ENCODE measurements at regions not wholly inside any gene's neighbourhood (a gene's known extent, or its start where the extent isn't known, plus 50 kb on each side); places are given as distances from the start of the nearest gene placed in this dataset.

DNA sequence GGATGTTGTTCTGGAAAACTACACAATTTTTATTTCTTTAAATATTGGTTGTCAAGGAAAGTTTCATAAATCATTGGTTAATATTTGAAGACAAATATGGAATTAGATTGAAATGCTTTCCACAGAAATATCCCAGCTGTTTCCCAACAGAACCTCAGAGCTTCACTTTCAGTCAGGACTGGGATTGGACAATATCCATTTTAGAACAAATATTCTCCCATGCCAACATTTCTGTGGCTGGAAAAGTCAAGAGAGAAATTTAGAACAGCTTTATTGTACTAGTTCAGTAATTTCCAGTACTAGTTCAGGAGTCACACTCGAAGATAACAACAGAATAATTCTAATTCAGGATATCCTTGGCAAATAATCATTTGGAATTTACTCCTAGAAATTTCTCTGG is 116.1 kb upstream of the TUT7 start:
- no peak for DNase-seq

DNA sequence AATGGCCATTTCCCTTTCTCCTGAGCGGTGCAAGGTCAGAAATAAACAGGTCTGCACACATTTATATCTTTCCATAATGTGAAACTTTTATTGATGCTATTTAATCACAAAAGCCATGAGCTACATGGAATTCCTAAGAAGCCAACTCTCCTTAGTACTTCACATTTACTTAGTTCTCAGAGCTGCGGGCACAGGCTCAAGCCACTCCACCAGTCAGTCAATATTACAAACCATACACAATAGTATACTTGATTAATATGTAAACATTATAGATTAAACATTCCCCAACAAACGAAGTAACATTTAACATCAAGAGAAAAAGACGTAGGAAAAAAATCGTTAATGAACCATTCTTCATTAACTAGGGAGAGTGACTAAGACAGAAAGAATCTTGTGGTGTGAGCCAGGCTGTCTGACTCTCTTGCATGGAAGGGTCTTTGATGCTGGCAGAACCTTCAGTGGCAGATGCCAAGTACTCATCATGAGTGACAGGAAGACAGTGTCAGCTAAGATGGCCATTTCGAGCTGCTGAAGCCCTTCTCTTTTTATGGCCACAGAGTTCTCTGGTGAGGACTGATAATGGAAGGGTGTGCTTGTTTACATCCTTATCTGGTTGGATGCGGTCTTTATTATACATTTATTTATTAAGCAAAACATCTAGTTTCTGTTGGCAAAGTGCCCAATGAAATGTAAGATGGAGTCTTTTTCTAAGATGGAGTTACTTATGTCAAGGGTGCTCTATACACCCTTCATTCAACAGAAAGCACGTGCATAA is 115.5 kb upstream of the TUT7 start:
- DNase-seq = no peak

DNA sequence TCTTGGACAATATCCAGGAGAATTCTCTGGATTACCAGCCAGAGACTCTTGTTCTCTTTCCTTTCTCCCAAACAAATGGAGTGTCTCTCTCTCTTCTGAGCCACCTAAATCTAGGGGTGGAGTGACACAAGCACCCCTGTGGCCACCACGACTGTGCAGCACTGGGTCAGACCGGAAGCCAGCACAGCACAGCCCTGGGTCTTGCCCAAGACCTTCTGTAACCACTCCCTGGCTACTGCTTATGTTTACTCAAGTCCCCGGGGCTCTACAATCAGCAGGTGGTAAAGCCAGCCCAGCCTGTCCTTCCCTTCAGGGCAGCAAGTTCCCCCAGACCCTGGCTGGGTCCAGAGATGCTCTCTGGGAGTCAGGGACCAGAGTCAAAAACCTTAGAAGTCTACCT is 110.0 kb upstream of the TUT7 start:
- DNase-seq = no peak

DNA sequence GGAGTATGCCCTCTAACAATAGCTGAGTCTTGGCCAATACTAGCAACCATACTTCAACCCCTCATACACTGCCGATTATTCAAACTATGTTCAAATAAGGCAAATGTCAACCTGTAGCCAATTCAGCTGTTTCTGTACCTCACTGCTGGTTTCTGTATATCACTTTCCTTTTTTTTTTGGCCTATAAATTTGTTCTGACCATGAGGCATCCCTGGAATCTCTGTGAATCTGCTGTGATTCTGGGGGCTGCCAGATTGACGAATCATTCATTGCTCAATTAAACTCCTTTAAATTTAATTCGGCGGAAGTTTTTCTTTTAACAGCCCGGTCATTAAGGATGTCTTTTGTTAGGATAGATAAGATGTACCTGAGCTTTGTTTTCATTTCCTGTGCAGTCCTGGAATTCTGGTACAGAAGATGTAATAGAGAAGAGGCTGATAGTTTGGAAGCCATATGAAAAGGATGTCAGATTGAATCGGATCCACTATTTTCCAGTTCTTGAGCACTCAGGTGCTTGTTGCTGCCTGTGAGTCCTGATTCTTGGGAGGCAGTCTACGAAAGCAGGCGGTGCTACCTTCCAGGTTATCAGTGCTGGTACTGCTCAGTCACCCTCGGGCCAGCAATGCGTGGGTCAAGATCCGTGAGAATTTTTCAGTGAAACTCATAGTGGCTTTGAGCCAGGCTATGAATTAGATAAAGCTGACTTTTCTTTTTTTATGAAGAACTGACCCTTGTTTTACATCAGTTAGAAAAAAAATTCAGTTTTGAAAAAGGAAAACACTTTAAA is 106.2 kb upstream of the TUT7 start:
- DNase-seq = no peak

DNA sequence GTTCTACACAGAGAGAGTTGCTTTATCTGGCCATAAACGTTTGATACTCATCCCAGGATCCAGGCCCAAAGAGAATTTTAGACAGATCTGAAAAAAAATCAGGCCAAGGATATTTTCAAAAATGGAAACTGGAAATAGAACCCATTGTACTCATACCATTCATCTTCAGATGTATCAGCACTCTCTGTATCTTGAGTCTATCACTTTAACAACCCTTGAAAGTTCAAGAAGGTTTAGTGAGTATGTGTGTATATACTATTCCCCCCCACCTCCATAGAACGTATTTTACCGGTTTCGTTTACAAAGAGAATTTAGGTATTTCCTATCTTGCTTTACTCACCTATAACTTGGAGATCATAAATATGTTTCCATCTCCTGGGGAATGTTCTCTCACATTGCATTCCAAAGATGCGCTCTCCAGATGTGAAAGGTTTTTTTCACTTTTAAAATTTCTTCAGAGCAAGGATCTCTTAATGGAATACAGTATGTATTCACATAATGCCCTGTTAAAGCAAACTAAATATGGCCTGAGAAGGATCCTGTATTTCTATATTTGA is 105.5 kb upstream of the TUT7 start:
- DNase-seq = no peak

DNA sequence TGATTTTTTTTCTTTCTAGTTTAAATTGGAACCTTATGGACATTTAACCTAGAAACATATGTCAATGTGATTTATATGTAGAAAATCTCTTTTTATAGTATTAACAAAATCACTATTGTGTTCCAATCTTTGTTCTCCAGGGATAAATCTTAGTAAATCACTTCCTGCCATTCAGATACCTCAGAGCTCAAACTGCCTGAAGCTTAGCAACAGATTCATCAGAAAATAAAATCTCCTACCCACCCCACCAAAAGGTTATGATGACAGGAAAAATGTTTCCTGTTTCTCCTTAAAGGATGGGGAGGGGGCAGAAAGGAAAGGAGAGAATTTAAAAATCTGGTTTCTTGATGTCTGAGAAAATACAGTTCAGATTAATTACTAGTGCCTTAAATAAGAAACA is 105.0 kb upstream of the TUT7 start:
- DNase-seq = no peak

DNA sequence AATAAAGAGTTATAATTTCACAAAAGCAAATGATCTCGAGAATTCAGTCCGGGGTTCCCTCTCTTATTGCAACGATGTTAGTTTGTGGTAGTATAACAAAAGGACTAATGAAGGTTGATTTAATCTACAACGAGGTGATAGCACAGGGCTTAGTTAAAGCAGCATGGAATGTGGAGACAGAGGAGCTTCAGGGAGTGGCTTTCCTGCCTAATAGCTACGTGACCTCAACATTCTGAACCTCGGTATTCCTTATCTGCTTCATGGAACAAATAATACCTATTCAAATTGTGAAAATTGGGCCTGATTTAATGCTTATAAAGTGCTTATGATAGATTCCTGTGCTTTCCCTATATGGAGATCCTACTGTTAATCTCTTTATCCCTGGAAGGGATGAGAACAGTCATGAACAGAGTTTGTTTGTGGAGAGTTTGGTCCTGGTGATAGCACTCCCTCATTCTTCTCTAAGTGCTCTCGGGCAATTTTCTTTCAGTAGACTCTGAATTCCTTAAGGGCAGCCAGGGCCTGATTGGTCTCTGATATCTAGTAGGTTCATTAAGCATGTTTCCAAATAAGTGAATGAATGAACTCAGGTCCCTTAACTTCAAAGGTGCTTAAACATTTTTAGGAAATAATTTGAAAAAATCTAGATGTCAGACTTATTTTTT is 104.1 kb upstream of the TUT7 start:
- DNase-seq = no peak

DNA sequence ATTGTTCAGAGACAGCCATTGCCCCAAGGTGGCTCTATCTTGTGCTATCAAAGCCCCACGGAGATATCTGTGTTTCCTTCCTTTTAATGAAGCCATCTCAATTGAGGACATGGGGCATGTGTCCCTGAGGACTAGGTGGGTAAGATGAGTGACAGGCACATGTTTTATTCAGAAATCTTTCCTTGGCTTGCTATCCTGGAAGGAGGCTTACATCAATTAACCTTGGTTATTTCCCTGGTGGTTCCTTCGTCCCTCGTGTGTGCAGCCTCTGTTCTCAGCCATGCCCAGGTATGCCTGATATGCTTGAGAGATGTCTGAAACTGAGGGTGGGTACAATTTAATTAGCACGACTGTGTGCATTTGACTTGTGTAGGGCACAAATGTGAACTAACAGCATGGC is 102.2 kb upstream of the TUT7 start:
- DNase-seq = no peak

DNA sequence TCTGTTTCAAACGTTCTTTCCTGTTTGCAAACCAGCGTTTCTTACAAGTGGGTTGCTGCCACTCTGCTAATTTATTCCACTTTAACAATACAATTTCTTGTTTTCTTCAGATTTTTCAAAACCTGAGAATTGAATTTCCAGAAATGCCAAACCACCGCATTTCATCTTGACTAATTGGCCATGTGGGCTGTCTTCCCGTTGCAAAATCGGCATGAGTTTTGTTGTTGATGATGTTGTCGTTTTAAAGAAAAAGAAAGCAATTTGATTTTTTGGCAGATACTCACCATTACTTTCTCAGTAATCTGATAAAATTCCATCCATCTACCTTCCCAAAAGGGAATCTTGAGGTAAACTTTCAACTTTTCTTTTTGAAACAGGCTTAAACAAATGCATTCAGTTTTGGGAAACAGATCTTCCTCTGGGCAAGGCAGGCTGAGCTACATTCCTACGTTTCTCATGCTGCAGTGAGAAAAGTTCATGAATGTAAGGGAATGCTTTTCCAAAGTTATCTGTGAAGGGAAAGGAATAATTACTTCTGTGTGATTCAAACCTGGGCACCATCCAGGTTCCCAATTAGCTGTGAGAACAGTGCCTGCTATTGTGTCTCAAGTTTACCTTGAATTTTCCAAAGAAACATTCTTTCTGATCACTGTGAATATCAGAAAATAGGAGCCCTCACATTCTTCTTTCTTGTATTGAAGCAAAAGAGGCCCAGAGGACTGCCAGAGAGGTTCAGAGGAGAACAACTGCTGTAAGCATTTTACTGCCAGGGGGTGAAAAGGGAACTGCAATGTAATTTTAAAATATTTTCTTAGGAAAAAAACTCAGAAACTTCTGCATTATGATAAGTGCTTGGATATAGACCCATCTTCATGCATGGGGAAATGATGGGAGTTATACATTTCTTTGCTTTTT is 100.7 kb upstream of the TUT7 start:
- DNase-seq = no peak

DNA sequence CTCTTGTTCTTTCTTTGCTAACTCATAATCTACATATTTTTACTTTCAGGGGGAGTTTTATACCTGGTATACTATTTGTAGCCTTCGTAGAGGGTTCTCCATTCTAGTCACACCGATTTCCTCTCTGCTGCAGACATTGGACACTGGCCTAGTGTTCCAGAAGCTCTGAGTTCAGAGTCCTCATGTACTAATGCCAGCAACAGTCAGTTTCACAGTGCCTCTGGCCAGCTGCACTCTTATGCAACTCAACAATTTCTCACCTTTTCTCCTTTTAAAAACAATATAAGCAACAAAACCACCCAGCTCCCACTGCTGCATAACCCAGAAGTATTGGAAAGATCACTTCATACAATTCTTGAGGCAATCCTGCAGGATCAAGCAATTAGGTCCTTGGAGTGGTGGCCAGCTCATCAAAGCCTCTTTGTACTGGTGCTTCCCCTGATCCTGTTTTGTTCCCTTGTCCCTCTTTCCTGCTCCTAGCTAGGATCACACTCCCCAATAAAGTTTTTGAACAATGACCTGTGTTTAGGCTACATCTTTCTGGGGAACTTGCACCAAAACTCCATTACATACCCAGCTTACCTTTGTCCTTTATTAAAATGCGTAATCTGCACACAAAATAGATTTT is 98.1 kb upstream of the TUT7 start:
- no peak for DNase-seq

DNA sequence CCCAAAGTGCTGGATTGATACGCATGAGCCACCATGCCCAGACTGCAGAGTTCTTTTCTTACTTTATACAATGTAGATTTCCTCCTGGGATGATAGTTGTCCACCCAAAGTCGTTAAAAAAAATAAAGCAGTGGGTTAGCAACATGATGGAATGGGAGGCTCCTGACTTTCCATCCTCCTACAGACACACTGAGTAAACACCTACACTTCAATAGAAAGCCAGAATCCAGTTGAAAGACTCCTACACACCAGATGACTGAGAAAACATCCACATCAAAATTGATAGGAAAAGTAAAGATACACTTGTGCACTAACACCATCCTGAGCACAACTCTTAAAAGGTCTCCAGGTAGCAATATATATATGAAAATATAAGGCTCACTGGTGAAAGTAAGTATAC is 95.0 kb upstream of the TUT7 start:
- no peak for DNase-seq

DNA sequence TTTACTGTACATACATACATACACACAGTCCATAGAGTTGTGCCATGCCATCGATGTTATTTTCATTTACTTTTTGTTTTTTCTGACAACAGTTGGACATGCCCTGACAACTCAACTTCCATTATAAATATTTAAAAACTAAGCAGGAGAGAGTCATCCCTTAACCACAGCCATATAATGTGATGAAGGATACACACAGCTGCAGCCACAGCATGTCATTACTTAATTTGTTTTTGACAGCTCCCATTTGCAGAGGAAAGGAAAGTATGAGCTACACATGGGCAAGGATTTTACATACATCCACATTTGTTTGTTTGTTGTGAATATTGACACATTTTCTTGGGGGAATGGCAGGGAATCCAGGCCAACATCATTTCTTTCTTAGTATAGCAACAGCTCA is 91.5 kb upstream of the TUT7 start:
- DNase-seq = no peak

DNA sequence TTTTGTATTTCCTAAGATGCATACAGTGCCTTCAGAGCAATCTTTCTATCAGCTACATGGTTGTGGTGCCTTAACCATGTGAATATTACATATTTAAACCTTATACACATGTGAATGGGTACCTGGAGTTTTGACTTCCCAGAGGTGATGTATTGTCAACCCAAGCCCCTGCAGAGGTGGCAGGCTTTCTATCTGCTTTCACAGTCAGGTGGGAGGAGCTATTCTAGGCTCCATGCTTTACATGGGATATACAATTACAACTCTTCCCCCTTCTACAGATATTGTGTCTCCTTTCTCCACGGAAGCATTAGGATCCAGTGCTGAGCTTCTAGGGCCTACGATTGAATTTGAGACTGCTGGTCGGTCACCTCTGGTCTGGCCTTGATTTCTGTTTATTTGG is 89.8 kb upstream of the TUT7 start:
- DNase-seq = no peak

DNA sequence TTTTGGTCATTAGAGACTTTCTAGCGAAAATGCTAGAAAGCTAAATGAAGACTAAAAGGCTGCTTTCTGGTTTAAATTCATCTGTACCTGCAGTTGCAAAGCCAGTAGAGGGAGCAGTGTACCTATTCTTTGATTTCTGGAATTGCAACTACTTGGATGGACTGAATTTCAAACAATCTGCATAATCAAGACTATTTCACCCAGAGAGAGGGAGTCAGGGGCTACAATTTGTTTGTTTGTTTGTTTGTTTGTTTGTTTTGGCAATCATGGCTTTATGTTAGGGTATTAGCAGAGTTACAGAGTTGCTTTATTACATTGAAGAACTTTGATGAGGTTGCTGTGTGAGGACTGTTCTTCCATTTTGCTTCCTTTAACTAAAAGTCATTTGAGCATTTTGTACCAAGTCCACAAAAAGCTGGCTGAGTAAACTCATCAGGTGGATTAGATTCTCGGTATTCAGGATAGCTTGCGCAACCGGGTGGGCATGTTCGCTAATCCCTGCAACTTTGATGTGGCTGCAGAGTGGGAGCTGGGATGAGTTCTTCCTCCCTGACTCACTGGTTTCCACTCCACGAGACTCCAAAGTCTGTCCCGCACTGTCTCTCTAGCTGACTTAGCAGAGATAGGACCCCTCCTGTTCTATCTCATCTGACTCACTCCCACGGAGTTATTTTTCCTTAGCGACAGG is 80.0 kb upstream of the TUT7 start:
- DNase-seq = no peak

DNA sequence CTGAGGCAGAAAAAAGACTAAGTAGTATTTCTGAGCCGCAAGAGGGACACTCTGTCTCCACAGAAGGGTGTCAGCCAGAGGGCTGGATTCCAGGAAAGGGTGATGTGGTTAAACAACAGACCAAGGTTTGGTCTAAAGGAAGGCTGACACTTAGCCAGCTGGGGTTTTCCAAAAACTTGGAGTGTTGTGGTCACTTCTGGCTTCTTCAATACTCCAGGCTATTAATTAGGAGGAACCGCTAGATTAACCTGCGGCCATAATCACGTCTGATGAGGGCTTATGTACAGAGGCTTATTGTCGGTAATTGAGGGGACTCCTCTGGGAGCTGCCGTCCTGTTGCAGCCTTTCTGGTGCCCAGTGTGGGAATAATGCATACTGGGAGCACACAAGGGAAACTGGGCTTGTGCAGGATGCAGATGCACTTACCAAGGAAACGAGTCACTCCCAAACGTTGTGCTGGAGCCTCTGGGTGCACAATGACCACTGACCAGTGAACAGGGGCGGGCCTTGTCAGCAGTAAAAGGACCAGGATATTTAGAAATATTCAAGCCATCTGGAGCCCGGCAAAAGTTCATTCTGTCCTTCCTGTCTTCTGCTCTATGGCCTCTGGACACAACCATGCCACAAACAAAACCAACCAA is 70.2 kb upstream of the TUT7 start:
- no peak for DNase-seq

DNA sequence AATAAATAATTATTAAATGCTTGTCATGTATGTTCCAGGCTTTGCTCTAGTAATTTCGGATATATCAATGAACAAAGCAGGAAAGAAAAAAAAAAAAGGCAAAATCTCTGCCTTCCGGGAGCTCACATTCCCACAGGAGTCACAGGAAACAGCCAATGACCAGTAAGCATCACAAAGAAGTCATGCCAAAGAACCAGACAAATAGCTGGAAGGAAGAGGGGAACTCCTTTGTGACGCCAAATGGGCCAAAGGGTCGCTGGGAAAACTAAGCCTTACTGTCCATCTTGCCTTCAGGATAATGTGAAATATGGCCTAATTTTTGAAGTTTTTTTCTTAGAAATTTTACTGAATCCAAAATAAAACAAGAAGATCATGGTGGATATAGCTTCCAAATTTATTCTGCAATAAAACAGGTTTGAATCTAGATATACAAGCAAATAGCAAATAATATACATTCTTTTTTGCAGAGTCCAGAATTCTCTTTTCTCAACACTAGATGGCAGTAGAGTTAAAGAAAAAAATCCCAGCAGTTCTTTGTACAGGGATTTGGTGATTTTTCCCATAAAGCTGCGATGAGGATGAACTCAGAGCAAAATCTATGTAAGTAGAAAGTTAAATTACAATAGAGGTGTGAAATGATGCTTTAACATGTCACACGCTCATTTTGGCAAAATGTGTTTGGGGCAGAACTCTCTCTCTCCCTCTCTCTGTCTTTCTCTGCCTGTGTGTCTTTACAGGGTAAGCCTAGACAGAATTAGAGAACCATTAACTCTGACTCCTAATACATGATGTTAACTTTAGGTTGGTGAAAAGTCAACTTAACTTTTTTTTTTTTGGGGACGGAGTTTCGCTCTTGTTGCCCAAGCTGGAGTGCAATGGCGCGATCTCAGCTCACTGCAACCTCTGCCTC is 60.0 kb upstream of the TUT7 start:
- DNase-seq = no peak

DNA sequence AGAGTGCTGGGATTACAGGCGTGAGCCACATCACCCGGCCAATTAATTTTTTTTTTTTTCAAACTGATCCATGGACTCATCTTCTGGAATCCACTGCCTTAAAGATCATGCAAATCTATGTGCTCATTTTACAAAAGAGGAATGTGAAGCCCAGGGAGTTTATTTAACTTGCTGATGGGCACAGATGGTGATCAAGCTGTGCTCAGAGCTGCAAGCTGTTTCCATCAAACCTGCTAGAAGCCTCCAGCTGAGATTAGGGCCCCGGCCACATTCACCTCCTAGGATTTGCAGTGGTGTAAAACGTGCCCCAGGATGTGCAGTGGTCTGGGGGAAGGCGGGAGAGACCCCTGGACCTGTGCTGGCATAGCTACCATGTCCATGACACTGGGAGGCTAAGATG is 56.1 kb upstream of the TUT7 start:
- no peak for DNase-seq

DNA sequence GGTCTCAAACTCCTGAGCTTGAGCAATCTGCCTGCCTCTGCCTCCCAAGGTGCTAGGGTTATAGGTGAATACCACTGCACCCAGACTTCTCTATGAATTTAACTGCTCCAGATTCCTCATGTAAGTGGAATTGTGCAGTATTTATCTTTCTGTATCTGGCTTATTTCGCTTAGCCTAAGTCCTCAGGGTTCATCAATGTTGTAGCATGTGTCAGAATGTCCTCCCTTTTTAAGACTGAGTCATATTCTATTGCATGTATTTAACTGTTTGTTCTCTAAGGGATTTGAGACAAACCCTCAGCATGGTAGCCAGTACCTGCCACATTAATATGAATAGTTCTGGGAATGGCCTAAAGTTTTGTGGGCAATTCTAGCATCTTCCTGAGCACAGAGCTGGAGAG is 53.9 kb upstream of the TUT7 start:
- DNase-seq = no peak

DNA sequence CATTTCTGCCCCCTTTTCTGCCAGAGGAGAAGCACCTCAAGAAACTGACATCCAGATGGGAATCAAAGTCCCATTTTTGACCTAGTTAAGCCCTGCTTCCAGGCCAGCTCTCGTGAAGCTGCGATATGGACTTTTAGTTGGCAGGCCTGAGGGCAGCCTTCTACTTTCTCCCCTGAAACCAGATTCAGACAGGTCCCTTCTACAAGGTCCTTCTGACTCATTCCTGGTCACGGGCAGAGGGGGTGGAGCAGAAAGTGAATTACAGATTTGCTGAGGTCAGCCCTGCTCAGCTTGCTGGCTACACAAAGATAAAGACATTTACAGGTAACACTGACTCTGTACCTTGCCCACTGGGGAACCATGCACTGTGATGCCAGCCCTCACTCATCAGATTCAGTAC is 52.8 kb upstream of the TUT7 start:
- DNase-seq = peak; percentile 42

DNA sequence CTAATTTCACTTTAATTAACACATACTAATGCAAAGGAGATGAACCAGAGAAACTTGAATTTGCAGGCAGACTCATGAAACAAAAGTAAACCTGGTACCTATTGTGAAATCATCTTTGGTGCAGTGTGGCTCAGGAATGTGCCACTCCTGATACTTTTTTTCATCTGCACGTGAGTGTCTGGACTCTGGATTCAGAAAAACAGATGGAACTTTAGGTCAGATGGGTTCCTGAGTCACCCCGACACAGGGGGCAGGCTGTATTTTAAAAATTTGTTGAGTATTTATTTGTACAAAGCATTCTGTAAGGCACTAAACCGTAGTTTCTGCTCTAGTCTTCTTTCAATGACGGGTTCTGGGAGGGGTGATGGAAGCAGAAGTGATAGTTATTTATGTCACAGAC is 52.2 kb upstream of the TUT7 start:
- no peak for DNase-seq
